Lung (tissue), 11 donors: ENCODE measurements at regions not wholly inside any gene's neighbourhood (a gene's known extent, or its start where the extent isn't known, plus 50 kb on each side); places are given as distances from the start of the nearest gene placed in this dataset.

Experiments
- ATAC-seq: fragments of 200-7000 bp; cut with Tn5 transposase; one replicate; pipeline ENCODE4 v1.9.1; 2020; ENCODE audit warnings: moderate number of reproducible peaks; ENCODE audit not compliant: insufficient read depth, low FRiP score
- DNase-seq, 3 donors: peaks; one replicate each; pipeline ENCODE4 v3.0.0-alpha.2; 2013 to 2017
- H3K27ac ChIP-seq, 2 donors: one replicate each; pipeline ENCODE4 v1.5.1; 2013; ENCODE audit warnings: mild to moderate bottlenecking in 2 of 2, moderate library complexity in 2 of 2, control low read depth in 1 of 2, inconsistent platforms in 1 of 2, low read depth in 1 of 2, low read length in 1 of 2
- H3K27me3 ChIP-seq, 3 donors: one replicate each; pipeline ENCODE4 v1.5.1; 2013; ENCODE audit warnings: low read length in 2 of 3; ENCODE audit not compliant: control insufficient read depth in 3 of 3, insufficient read depth in 3 of 3
- H3K36me3 ChIP-seq, 4 donors: one replicate each; pipeline ENCODE4 v1.5.1; 2013; ENCODE audit warnings: low read length in 4 of 4, mild to moderate bottlenecking in 1 of 4, moderate library complexity in 1 of 4; ENCODE audit not compliant: control insufficient read depth in 4 of 4, insufficient read depth in 4 of 4
- H3K4me1 ChIP-seq, 5 donors: one replicate each; pipeline ENCODE4 v1.5.1; 2013; ENCODE audit warnings: low read length in 5 of 5, mild to moderate bottlenecking in 2 of 5, moderate library complexity in 1 of 5; ENCODE audit not compliant: control insufficient read depth in 5 of 5, insufficient read depth in 5 of 5
- H3K4me3 ChIP-seq: one replicate; pipeline ENCODE4 v1.5.1; 2013; ENCODE audit warnings: mild to moderate bottlenecking, control low read depth, moderate library complexity
- H3K9ac ChIP-seq, 2 donors: one replicate each; pipeline ENCODE4 v1.5.1; 2013; ENCODE audit warnings: low read length in 2 of 2, control low read depth in 1 of 2; ENCODE audit not compliant: insufficient read depth in 1 of 2
- H3K9me3 ChIP-seq, 4 donors: one replicate each; pipeline ENCODE4 v1.5.1; 2013; ENCODE audit warnings: low read length in 3 of 4, mild to moderate bottlenecking in 1 of 4, moderate library complexity in 1 of 4; ENCODE audit not compliant: control insufficient read depth in 4 of 4, insufficient read depth in 3 of 4
- CTCF ChIP-seq: IDR thresholded peaks from 2 replicates; pipeline ENCODE4 v1.5.1; 2012; ENCODE audit warnings: mild to moderate bottlenecking; ENCODE audit errors: control extremely low read depth, extremely low read depth
- WGBS, 2 donors: extraction: QIAGEN DNeasy Blood & Tissue Kit; methylation state at CpG; one replicate each; pipeline ENCODE4 v1.1.7; 2013; 5-methylcytosine and 5-hydroxymethylcytosine counted together
- donor health status: control.
- donor health status: control.
- donor health status: Bipolar disorder and iron deficiency.
- donor health status: healthy.
- donor health status: DM: yes; HTN: yes; CAD: no.

DNA sequence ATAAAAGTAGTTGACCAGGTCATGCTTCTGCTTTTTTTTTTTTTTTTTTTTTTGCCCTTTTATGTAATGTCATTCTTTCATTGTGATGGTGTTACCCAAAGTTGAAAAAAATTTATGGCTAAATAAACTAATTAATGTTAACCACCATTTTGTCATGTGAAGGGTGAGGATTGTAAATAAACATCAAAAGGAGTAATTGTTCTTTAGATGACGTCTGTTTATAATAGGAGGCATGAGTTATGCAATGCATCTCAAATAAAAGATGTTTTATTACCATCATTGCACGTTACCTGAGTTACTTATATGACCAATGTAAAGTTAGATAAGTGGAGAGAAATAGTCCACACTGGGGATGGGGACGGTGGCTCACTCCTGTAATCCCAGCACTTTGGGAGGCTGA, 349.9 kb upstream of the PDE3A start:
- no peak for TF ChIP-seq CTCF
- ATAC-seq (no peak), DNase-seq (no peak)
- H3K9ac ChIP-seq: no peak overlapping the region
- no peaks in the 10 kb centered on the region for H3K9me3 ChIP-seq
- 55 to 60% methylated on average over 3 of the region's 3 CpGs for WGBS, 2 donors
- no peaks in the 10 kb centered on the region for H3K4me1 ChIP-seq
- no peaks in the 10 kb centered on the region for H3K27me3 ChIP-seq
- H3K27ac ChIP-seq: no peak overlapping the region
- H3K36me3 ChIP-seq: no peaks in the 10 kb centered on the region
- H3K4me3 ChIP-seq: no peak overlapping the region

- Histone ChIP-seq H3K4me1 (peaks cover 0 to 2% (median 0%) of the 10 kb centered on the region in 5 donors), H3K27ac (no peak overlapping the region), H3K9me3 (no peaks in the 10 kb centered on the region), H3K9ac (no peak overlapping the region), H3K4me3 (no peak overlapping the region), H3K27me3 (no peaks in the 10 kb centered on the region), H3K36me3 (no peaks in the 10 kb centered on the region)
- TF ChIP-seq CTCF: no peak
- DNase-seq (peak; percentile 16 to 86 (median 73)), ATAC-seq (no peak)
- WGBS, 2 donors: 18 to 40% methylated on average over 6 of the region's 6 CpGs
Measured at GRCh38 chr12:20024194-20024593, 344.1 kb upstream of the PDE3A start.

DNA sequence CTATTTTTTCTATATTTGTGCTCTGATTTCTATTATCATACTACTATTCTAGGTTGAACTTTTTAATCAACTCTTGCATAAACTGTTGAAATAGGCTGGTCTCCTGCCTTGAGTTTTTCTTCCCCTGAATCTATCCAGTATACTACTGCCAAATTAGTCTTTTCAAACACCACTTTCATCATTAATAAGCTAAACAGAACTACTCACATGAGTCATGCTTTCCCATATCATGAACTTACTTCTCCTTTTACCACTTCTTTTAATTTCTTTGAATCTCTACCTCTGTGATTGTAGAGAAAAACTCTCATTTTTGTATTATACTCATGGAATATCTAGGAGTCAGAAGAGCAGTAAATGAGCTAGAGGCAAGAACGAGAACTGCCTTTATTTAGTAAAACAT, 340.3 kb upstream of the PDE3A start:
- DNase-seq: no peak
- H3K4me1 ChIP-seq: peaks cover 0 to 2% (median 0%) of the 10 kb centered on the region in 5 donors
- 91% methylated on average over 1 of the region's 1 CpG for WGBS, 2 donors
- no peak for TF ChIP-seq CTCF
- no peaks in the 10 kb centered on the region for H3K36me3 ChIP-seq
- no peak overlapping the region for H3K4me3 ChIP-seq
- H3K9ac ChIP-seq: no peak overlapping the region
- H3K27ac ChIP-seq: no peak overlapping the region
- H3K9me3 ChIP-seq: no peaks in the 10 kb centered on the region
- ATAC-seq: no peak
- no peaks in the 10 kb centered on the region for H3K27me3 ChIP-seq

- no peaks in the 10 kb centered on the region for H3K9me3 ChIP-seq
- H3K4me1 ChIP-seq: no peaks in the 10 kb centered on the region
- no peak for TF ChIP-seq CTCF
- DNase-seq (peak in 1 of 3 donors; percentile 30), ATAC-seq (no peak)
- no peaks in the 10 kb centered on the region for H3K27me3 ChIP-seq
- no peak overlapping the region for H3K4me3 ChIP-seq
- no peak overlapping the region for H3K27ac ChIP-seq
- H3K9ac ChIP-seq: no peak overlapping the region
- WGBS, 2 donors: 25 to 92% methylated on average over 1 of the region's 1 CpG
- H3K36me3 ChIP-seq: no peaks in the 10 kb centered on the region
Measured at GRCh38 chr12:20030826-20031225, 337.5 kb upstream of the PDE3A start.
